SU-DHL-6 (cell line): ENCODE measurements at regions not wholly inside any gene's neighbourhood (a gene's known extent, or its start where the extent isn't known, plus 50 kb on each side); places are given as distances from the start of the nearest gene placed in this dataset.

ENCODE experiments used
- CTCF ChIP-seq: fragments of 200-600 bp; sonication (generic); IDR thresholded peaks from one replicate; pipeline ENCODE4 v1.5.1; 2017; ENCODE audit warnings: antibody characterized with exemption, mild to moderate bottlenecking, low read length, moderate library complexity; ENCODE audit not compliant: insufficient read depth, poor library complexity, severe bottlenecking
- EZH2phosphoT487 ChIP-seq: fragments of 200-600 bp; sonication (generic), shearing (Covaris generic); conservative IDR thresholded peaks from 2 replicates; pipeline ENCODE4 v1.6.1; 2018; ENCODE audit warnings: mild to moderate bottlenecking, antibody characterized with exemption, low read length, moderate library complexity, mixed read lengths

GRCh38 chr2:224165901-224166319, 126.8 kb upstream of the SERPINE2 start:
- TF ChIP-seq CTCF (no peak), EZH2phosphoT487 (no peak)
